NCI-H524 treated with DMSO at 0.1 percent for 48 hours (cell line): ENCODE measurements at regions not wholly inside any gene's neighbourhood (a gene's known extent, or its start where the extent isn't known, plus 50 kb on each side); places are given as distances from the start of the nearest gene placed in this dataset.
"Not testable (repeated sequence)": the region's sequence is repeated elsewhere in the genome, so short reads cannot be mapped to it uniquely, and the experiment has no call there.

Source experiments
- DNase-seq: peaks from one replicate; lab custom pipeline; 2025; lab: John Stamatoyannopoulos, UW

DNA sequence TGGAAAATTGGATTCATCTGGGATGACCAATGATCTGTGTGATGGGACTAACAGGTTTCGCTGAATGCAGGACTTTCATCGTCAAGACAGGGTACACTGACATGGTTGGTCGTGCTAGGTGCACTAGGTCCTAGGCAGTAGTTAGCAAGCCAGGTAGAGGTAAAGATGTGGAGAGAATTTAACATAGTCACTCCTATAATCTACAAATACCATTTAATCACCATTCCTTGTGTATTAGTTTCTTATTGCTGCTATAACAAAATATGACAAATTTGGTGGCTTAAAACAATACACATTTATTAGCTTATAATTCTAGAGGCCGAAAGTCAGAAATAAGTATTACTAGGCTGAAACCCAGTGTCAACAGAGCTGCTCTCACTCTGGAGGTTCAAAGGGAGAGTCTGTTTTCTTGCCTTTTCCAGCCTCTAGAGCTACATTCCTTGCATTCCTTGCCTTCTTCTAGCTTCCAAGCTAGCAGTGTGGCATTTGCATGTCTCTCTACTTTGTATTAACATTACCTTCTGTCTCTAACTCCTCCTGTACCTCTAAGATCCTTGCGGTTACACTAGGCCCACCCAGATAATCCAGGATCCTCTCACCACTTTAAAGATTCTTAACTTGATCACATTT, 98.7 kb upstream of the GRIA3 start:
- DNase-seq, result no peak

DNA sequence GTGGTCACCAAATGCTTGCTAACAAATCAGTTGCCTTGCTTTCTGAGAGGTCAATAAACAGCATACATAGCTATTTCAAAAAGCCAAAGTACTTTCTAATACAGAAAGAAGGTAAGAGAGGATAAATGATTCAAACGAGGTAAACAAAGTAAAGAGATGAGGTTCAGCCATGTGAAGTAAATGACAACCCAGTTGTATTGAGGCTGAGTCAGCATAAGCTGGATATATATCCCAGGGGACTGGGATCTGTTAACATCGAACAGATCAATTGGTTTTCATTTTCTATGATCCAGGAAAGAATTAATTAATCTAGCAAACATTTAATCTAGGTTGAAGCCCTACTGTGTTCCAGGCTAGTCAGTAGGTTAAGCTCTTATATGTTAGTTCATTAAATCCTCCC, 97.3 kb upstream of the GRIA3 start:
- DNase-seq, result no peak

DNA sequence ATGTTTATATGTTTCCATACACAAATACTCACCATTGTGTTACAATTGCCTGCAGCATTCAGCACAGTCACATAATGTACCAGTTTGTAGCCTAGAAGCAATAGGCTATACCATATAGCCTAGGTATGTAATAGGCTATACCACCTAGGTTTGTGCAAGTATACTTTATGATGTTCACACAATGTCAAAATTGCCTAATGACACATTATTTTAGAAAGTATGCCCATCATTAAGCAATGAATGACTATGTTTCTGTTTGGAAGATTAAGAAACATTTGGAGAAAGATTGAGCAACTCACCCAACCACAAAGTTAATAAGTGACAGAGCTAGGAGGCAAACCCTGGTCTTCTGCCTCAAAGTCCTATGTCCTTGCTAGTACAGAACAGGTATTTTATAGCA, 96.8 kb upstream of the GRIA3 start:
- DNase-seq, result no peak

DNA sequence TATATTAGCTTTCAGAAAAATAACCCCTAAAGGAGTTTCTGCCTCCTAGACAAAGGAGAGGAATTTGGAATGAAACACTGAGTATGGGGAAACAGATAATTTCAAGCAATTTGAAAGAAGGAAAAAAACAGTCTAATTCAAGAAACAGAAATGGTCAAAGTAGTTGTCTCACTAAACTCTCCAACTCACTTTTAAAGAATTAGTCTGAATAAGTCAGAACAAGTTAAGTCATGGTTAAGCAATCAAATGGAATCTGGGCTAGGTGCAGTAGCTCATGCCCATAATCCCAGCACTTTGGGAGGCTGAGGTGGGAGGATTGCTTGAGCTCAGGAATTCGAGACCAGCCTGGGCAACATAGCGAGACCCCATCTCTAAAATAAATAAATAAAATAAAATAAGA, 95.7 kb upstream of the GRIA3 start:
- no peak for DNase-seq

DNA sequence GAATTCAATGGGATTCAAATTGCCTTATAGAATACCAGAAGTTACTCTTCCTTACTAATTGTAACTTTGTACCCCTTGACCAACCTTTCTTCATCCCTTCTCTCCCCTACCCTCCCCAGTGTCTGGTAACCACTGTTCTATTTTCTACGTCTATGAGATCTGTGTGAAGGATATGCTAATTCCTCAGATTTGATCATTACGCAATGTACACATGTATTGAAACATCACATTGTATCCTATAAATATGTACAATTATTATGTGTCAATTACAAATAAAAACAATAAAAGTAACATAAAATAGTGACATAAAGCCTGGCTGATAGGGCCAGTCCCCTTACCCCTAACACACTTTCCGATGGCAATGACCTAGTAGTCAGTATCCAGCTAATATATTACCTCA, 95.1 kb upstream of the GRIA3 start:
- DNase-seq, result no peak

DNA sequence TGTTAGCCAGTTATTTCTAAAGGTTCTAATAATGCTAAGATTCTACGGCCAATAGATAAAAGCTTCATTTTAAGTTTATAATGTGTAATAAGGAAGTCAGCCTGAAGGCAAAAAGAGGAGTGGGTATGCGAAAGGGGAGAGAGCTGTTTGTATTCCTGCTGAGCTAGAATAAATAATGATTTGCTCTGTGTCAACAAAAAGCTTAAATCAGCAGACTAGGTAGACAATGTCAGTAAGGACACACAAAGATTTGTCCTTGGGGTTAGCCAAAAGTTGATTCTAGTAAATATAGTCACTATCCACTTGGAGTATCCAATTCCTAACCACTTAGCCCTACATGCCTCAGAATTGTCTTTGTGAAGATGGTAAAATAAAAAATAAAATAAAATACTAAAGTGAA, 90.3 kb upstream of the GRIA3 start:
- DNase-seq, result no peak

DNA sequence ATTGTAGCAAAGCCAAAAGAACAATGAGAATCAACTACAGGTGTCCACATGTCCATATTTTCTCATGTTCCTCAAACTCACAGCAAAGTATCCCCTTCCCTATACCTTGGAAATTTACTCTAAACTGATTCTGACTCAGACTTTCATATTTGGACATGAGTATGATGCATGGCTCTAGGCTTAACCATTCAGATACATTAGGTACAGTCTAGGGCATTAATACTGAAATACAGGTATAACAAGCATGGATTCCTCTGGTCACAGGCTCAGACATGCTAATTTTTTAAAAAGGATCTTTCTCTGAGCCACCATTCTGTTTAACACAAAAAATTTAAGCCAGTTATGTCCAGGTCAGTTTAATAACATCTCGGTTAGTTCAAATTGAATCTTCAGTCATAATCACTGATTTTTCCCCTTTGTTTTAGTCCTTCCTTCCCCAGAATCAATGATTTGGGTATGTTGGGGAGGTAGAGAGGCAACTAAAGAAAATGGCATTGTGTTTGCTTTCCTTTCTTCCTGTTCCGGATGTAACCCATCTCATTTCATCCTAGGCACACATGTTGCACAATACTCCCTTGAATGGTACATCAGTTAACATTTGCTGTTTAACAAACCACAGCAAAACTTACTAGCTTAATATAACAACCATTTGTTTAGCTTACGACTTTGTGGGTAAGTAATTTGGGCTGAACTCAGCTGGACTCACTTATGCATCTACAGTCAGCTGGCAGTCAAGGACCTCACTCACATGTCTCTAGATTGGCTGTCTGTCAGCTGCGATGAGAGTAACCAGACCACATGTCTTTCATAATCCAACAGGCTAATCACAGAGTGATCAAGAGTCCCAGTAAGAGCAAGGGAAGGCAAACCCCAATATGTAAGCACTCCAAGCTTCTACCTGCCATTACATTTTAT, 75.3 kb upstream of the GRIA3 start:
- DNase-seq, result no peak

DNA sequence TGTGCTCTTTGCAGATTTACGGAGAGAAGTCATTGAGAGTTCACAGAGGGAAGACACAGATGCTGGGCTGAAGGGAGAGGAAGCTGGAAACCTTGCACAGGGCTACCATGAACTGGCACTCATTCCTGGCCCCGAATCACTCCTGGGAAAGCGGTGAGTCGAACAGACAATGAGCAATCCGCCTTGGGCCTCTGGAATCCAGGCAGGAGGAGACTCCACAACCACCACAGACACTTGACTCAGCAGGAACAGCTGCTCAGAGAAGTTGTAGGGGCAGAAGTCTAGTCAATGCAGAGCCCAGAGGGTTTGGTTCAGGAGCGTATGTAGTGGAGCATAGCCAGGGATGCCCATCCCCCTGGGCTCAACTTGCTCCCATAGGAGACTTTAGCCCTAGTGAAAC, 62.8 kb upstream of the GRIA3 start:
- DNase-seq, result no peak

DNA sequence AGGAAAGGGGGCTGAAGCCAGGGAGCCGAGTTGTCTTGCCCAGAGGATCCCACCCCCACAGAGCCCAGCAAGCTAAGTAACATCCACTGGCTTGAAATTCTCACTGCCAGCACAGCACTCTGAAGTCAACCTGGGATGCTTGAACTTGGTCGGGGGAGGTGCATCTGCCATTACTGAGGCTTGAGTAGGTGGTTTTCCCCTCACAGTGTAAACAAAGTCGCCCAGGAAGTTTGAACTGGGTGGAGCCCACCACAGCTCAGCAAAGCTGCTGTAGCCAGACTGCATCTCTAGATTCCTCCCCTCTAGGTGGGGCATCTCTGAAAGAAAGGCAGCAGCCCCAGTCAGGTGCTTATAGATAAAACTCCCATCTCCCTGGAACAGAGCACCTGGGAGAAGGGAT, 54.3 kb upstream of the GRIA3 start:
- DNase-seq, result not testable (repeated sequence)
